Sciatic nerve (tissue), 2 donors: ENCODE measurements at regions not wholly inside any gene's neighbourhood (a gene's known extent, or its start where the extent isn't known, plus 50 kb on each side); places are given as distances from the start of the nearest gene placed in this dataset.
"Not testable (repeated sequence)": the region's sequence is repeated elsewhere in the genome, so short reads cannot be mapped to it uniquely, and the experiment has no call there.

Experiments
- ATAC-seq: fragments of 200-7000 bp; cut with Tn5 transposase; one replicate; pipeline ENCODE4 v1.9.1; 2020; ENCODE audit warnings: mild to moderate bottlenecking, moderate library complexity
- DNase-seq: peaks from one replicate; pipeline ENCODE4 v3.0.0-alpha.2; 2020; ENCODE audit warnings: low spot score
- intact Hi-C: fragments of 100-400 bp; cut with DNase I; formaldehyde crosslinking; loops from one replicate; pipeline ENCODE4 v1.14.2; 2022
- donor health status: DM: no; HTN: no; CAD: no.
- donor health status: DM: no; HTN: no; CAD: no.

- no peak for DNase-seq
- ATAC-seq = peak; percentile 68
- intact Hi-C loops = no loop called here
Observed at GRCh38 chr1:143720087-143721023, 251.4 kb downstream of the FAM72C start.

GRCh38 chr1:143718524-143718923 is 253.3 kb downstream of the FAM72C start:
- ATAC-seq = no peak
- no peak for DNase-seq
- intact Hi-C loops = no loop called here

- DNase-seq (no peak), ATAC-seq (no peak)
- intact Hi-C loops = no loop called here
Observed at GRCh38 chr1:143718021-143718420, 253.8 kb downstream of the FAM72C start.

GRCh38 chr1:143717434-143717833 is 254.4 kb downstream of the FAM72C start:
- ATAC-seq (no peak), DNase-seq (no peak)
- intact Hi-C loops = no loop called here

- intact Hi-C loops, ATAC-seq, DNase-seq: not testable (repeated sequence)
Observed at GRCh38 chr1:143714913-143715312, 256.9 kb downstream of the FAM72C start.

- ATAC-seq, intact Hi-C loops, DNase-seq: not testable (repeated sequence)
Observed at GRCh38 chr1:143709606-143710259, 262.1 kb downstream of the FAM72C start.

- intact Hi-C loops, DNase-seq, ATAC-seq: not testable (repeated sequence)
Observed at GRCh38 chr1:143702739-143703138, 269.0 kb downstream of the FAM72C start.

GRCh38 chr1:143699731-143700130 is 272.1 kb downstream of the FAM72C start:
- no peak for ATAC-seq
- intact Hi-C loops = no loop called here
- DNase-seq = no peak

- intact Hi-C loops = no loop called here
- DNase-seq = no peak
- ATAC-seq = no peak
Observed at GRCh38 chr1:143699115-143699514, 272.7 kb downstream of the FAM72C start.

GRCh38 chr1:143698016-143698415 is 273.8 kb downstream of the FAM72C start:
- intact Hi-C loops = no loop called here

GRCh38 chr1:143694085-143694484 is 277.7 kb downstream of the FAM72C start:
- intact Hi-C loops = no loop called here
- ATAC-seq (no peak), DNase-seq (no peak)

More at GRCh38 chr1:143698016-143698415, 273.8 kb downstream of the FAM72C start:
- DNase-seq = no peak
- no peak for ATAC-seq

- intact Hi-C loops = no loop called here
- DNase-seq (no peak), ATAC-seq (no peak)
Observed at GRCh38 chr1:143691971-143692529, 279.7 kb downstream of the FAM72C start.

- DNase-seq (no peak), ATAC-seq (no peak)
- intact Hi-C loops = no loop called here
Observed at GRCh38 chr1:143691400-143691891, 280.3 kb downstream of the FAM72C start.

GRCh38 chr1:143689781-143690180 is 282.0 kb downstream of the FAM72C start:
- no peak for DNase-seq
- no peak for ATAC-seq
- intact Hi-C loops = no loop called here

GRCh38 chr1:143680304-143680703 is 291.5 kb downstream of the FAM72C start:
- intact Hi-C loops = no loop called here
- DNase-seq = no peak
- ATAC-seq = no peak

GRCh38 chr1:143672983-143673382 is 298.8 kb downstream of the FAM72C start:
- ATAC-seq (no peak), DNase-seq (no peak)
- intact Hi-C loops = no loop called here

- ATAC-seq = no peak
- no peak for DNase-seq
- intact Hi-C loops = no loop called here
Observed at GRCh38 chr1:143667730-143668129, 304.1 kb downstream of the FAM72C start.

GRCh38 chr1:143666851-143667250 is 304.9 kb downstream of the FAM72C start:
- intact Hi-C loops = no loop called here
- ATAC-seq (no peak), DNase-seq (no peak)

- ATAC-seq (peak; percentile 61), DNase-seq (no peak)
- intact Hi-C loops = no loop called here
Observed at GRCh38 chr1:143665606-143666005, 306.2 kb downstream of the FAM72C start.

- intact Hi-C loops, ATAC-seq, DNase-seq: not testable (repeated sequence)
Observed at GRCh38 chr1:143663056-143663455, 308.7 kb downstream of the FAM72C start.
